WTC11 (cell line): ENCODE measurements at regions not wholly inside any gene's neighbourhood (a gene's known extent, or its start where the extent isn't known, plus 50 kb on each side); places are given as distances from the start of the nearest gene placed in this dataset.

Experiments used
- CTCF ChIP-seq: fragments of 200-600 bp; IDR thresholded peaks from 2 replicates; pipeline ENCODE4 v1.8.0; 2022; ENCODE audit warnings: antibody characterized with exemption
- FOXJ3 ChIP-seq: sonication (generic); formaldehyde crosslinking; IDR thresholded peaks from 2 replicates; pipeline ENCODE4 v1.9.0; 2021; ENCODE audit warnings: missing genetic modification reagents, mild to moderate bottlenecking, borderline replicate concordance

- TF ChIP-seq CTCF (no peak), FOXJ3 (CRISPR knock-in tag) (no peak)
These were observed 51.1 kb upstream of the ATP10B start for GRCh38 chr5:160903076-160903475.
